ENCODE measurements at regions not wholly inside any gene's neighbourhood (a gene's known extent, or its start where the extent isn't known, plus 50 kb on each side); places are given as distances from the start of the nearest gene placed in this dataset.

DNA sequence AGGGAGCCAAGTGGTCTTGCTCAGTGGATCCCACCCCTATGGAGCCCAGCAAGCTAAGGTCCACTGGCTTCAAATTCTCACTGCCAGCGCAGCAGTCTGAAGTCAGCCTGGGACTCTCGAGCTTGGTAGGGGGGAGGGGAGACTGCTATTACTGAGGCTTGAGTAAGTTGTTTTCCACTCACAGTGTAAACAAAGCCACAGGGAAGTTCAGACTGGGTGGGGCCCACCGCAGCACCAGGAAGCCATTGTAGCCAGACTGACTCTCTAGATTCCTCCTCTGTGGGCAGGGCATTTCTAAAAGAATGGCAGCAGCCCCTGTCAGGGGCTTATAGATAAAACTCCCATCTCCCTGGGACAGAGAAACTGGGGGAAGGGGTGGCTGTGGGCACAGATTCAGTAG, 721.0 kb upstream of the NDST4 start:
- TF ChIP-seq, protein P1, sequence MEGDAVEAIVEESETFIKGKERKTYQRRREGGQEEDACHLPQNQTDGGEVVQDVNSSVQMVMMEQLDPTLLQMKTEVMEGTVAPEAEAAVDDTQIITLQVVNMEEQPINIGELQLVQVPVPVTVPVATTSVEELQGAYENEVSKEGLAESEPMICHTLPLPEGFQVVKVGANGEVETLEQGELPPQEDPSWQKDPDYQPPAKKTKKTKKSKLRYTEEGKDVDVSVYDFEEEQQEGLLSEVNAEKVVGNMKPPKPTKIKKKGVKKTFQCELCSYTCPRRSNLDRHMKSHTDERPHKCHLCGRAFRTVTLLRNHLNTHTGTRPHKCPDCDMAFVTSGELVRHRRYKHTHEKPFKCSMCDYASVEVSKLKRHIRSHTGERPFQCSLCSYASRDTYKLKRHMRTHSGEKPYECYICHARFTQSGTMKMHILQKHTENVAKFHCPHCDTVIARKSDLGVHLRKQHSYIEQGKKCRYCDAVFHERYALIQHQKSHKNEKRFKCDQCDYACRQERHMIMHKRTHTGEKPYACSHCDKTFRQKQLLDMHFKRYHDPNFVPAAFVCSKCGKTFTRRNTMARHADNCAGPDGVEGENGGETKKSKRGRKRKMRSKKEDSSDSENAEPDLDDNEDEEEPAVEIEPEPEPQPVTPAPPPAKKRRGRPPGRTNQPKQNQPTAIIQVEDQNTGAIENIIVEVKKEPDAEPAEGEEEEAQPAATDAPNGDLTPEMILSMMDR (IDR thresholded peaks at IDR 0.05): no peak
- no peak for TF ChIP-seq POLR2A (IDR thresholded peaks at IDR 0.05)
